Stimulated activated CD4-positive, alpha-beta T cell treated with anti-CD3 and anti-CD28 coated beads, Interleukin-4, amount 100 ng/mL, for 48 hours (primary cell): ENCODE measurements at regions not wholly inside any gene's neighbourhood (a gene's known extent, or its start where the extent isn't known, plus 50 kb on each side); places are given as distances from the start of the nearest gene placed in this dataset.
"Not testable (repeated sequence)": the region's sequence is repeated elsewhere in the genome, so short reads cannot be mapped to it uniquely, and the experiment has no call there.

Experiments
- DNase-seq, 2 donors: peaks; one replicate each; pipeline ENCODE4 v3.0.0-alpha.2; 2020; ENCODE audit warnings: low read depth in 2 of 2

GRCh38 chr4:114435116-114435515, 163.5 kb upstream of the UGT8 start:
- DNase-seq = no peak

GRCh38 chr4:114442856-114443255, 155.8 kb upstream of the UGT8 start:
- DNase-seq = no peak

GRCh38 chr4:114444211-114444610, 154.4 kb upstream of the UGT8 start:
- DNase-seq = no peak

- DNase-seq = not testable (repeated sequence)
Measured at GRCh38 chr4:114447963-114448516, 150.6 kb upstream of the UGT8 start.

- DNase-seq = no peak
Measured at GRCh38 chr4:114458728-114459127, 139.9 kb upstream of the UGT8 start.

GRCh38 chr4:114464726-114465272, 133.8 kb upstream of the UGT8 start:
- no peak for DNase-seq

GRCh38 chr4:114465766-114466165, 132.8 kb upstream of the UGT8 start:
- DNase-seq = no peak

- no peak for DNase-seq
Measured at GRCh38 chr4:114466299-114466698, 132.3 kb upstream of the UGT8 start.

GRCh38 chr4:114472269-114473032, 126.2 kb upstream of the UGT8 start:
- no peak for DNase-seq

- no peak for DNase-seq
Measured at GRCh38 chr4:114474188-114474800, 124.3 kb upstream of the UGT8 start.

- no peak for DNase-seq
Measured at GRCh38 chr4:114476310-114476709, 122.3 kb upstream of the UGT8 start.

GRCh38 chr4:114479595-114479994, 119.0 kb upstream of the UGT8 start:
- no peak for DNase-seq

GRCh38 chr4:114481856-114482255, 116.8 kb upstream of the UGT8 start:
- no peak for DNase-seq

- DNase-seq = no peak
Measured at GRCh38 chr4:114487101-114487500, 111.5 kb upstream of the UGT8 start.

- DNase-seq = no peak
Measured at GRCh38 chr4:114488301-114488982, 110.2 kb upstream of the UGT8 start.

- no peak for DNase-seq
Measured at GRCh38 chr4:114494246-114494803, 104.3 kb upstream of the UGT8 start.

GRCh38 chr4:114495471-114495928, 103.1 kb upstream of the UGT8 start:
- DNase-seq = no peak

- no peak for DNase-seq
Measured at GRCh38 chr4:114497116-114497515, 101.5 kb upstream of the UGT8 start.

- no peak for DNase-seq
Measured at GRCh38 chr4:114509340-114509739, 89.3 kb upstream of the UGT8 start.

- no peak for DNase-seq
Measured at GRCh38 chr4:114512595-114513295, 85.9 kb upstream of the UGT8 start.

- DNase-seq = no peak
Measured at GRCh38 chr4:114519368-114519767, 79.2 kb upstream of the UGT8 start.
